Epithelial cell of esophagus (primary cell): ENCODE measurements at regions not wholly inside any gene's neighbourhood (a gene's known extent, or its start where the extent isn't known, plus 50 kb on each side); places are given as distances from the start of the nearest gene placed in this dataset.
A peak's percentile ranks its signal among the peaks of the same experiment; 100 is the strongest.
"Not testable (repeated sequence)": the region's sequence is repeated elsewhere in the genome, so short reads cannot be mapped to it uniquely, and the experiment has no call there.

Experiments
- DNase-seq: peaks from one replicate; pipeline ENCODE4 v3.0.0; 2010; ENCODE audit warnings: low read depth
- H3K4me3 ChIP-seq: 2 replicates; pipeline ENCODE4 v1.5.1; 2011; ENCODE audit warnings: mild to moderate bottlenecking, low read length, control low read depth
- TF ChIP-seq, protein P1 (sequence below): IDR thresholded peaks from 2 replicates; pipeline ENCODE4 v1.5.1; 2011; ENCODE audit warnings: low read depth, mild to moderate bottlenecking, low read length, control low read depth, inconsistent platforms; ENCODE audit not compliant: insufficient read depth; ENCODE audit errors: missing control alignments

DNA sequence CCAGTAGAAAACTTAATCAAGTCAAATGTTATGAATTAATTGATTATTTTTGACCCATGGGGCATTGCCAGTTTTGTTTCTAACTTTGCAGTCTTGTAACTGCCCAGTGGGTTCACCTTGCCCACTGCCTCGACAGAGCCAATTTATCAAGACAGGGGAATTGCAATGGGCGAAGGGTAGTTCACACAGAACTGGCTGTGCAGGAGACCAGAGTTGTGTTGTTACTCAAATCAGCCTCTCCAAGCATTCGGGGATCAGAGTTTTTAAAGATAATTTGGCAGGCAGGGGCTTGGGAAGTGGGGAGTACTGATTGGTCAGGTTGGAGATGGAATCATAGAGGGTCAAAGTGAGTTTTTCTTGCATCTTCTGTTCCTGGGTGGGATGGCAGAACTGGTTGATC, 168.5 kb upstream of the COPS8 start:
- no peak for DNase-seq
- TF ChIP-seq, protein P1, sequence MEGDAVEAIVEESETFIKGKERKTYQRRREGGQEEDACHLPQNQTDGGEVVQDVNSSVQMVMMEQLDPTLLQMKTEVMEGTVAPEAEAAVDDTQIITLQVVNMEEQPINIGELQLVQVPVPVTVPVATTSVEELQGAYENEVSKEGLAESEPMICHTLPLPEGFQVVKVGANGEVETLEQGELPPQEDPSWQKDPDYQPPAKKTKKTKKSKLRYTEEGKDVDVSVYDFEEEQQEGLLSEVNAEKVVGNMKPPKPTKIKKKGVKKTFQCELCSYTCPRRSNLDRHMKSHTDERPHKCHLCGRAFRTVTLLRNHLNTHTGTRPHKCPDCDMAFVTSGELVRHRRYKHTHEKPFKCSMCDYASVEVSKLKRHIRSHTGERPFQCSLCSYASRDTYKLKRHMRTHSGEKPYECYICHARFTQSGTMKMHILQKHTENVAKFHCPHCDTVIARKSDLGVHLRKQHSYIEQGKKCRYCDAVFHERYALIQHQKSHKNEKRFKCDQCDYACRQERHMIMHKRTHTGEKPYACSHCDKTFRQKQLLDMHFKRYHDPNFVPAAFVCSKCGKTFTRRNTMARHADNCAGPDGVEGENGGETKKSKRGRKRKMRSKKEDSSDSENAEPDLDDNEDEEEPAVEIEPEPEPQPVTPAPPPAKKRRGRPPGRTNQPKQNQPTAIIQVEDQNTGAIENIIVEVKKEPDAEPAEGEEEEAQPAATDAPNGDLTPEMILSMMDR = no peak
- H3K4me3 ChIP-seq = no peak overlapping the region

DNA sequence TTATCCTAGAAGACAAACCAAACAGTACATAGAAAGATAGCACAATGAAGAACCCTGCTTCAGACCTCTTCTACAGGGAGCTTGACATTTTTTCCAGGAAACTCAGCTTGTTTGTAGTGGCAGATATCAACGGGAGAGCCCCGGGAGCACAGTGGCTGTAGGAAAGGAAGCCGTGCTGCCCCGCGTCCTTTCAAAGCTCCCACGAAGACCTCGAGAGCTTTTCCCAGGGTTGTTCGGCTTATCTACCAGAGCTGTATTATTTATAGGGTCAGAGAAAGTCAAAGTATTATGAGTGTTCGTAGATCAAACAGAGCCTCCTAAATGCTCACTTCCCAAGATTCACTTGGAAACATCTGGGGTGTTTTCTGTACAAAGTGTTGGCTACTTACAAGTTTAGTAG, 167.1 kb upstream of the COPS8 start:
- TF ChIP-seq, protein P1 = no peak
- H3K4me3 ChIP-seq = no peak overlapping the region
- no peak for DNase-seq

DNA sequence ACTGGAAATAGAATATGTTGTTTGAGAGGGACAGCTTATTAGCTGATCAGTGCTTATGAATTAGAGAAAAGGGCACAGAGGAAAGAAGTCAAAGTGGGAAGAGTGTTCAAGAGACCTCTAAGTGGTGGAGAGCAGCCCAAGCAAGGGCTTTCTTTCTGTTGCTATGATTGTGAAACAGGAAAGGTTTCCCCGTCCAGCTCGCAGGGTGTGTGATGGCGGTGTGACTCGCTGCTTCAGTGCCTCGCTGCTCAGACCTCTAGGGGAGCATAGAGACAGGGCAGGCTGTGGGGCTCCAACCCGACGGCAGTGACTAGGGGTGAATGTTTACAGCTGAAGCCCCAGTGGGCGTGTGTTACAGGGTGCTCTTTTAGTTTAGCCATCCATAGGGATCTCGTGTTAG, 166.5 kb upstream of the COPS8 start:
- DNase-seq = peak; percentile 76
- no peak overlapping the region for H3K4me3 ChIP-seq
- TF ChIP-seq, protein P1 = no peak

DNA sequence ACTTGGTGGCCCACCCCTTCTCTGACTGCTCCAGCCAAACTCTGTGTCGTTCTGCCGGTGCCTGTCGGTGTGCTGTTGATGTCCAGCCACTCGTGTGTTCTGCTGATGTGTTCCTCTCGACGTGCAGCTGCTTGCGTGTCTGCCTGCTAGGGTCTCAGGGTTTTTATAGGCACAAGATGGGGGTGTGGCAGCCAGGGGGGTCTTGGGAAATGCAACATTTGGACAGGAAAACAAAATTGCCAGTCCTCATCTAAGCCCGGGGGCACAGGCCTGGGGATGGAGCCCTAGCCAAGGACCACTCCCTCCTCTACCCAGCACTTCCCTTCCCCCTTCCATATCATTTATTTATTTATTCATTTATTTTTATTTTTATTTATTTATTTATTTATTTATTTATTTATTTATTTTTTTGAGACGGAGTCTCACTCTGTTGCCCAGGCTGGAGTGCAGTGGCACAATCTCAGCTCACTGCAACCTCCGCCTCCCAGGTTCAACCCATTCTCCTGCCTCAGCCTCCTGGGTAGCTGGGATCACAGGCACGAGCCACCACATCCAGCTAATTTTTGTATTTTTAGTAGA, 165.8 kb upstream of the COPS8 start:
- not testable (repeated sequence) for DNase-seq, H3K4me3 ChIP-seq

DNA sequence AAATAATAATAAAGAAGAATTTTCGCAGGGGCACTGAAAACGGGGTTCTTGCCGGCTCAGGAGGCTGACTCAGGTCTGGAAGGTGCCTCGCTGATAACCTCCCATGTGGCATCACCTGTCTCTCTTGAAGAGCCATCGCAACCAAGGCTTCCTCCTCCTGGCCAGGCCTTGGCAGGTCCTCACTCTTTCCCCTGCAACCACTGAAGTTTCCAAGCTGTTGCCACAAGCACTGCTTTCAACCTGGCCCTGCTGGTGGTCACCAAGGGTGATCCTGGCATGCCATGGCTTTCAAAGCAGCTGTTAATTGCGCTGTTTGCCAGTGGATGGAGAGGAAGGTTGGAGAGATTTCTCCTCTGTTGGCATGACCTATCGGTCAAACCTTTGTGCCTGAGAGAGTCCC, 163.6 kb upstream of the COPS8 start:
- TF ChIP-seq, protein P1 = no peak
- no peak for DNase-seq
- no peak overlapping the region for H3K4me3 ChIP-seq

DNA sequence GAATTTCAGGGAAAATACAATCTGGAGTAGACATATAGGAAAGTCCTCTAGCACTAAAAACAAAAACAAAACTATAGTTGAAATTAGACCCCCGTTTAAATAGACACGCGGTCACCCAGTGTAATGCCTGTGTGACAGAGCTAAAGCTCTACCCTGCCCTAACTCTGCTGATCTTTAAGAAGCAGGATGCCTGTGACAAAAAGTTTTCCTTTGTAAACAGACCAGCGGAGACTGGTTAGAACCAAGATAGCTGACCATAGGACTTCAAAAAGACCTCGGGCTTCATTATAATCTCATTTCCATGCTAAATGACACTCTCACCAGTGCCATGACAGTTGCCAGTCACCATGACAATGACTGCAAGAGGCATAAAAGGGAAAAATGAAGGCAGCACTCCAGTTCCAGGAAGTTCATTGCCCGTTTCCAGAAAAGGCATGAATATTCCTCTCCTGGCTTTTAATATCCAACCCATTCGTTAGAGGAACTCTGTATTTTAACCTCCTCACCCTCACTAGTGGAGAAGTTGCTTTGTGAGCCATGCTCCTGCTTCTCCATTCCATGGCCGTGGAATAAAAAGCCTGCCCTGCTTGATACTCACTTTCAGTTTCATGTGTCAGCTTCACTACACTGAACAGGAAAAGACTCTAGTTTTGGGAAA, 157.2 kb upstream of the COPS8 start:
- no peak for DNase-seq
- no peak overlapping the region for H3K4me3 ChIP-seq
- TF ChIP-seq, protein P1 = no peak

DNA sequence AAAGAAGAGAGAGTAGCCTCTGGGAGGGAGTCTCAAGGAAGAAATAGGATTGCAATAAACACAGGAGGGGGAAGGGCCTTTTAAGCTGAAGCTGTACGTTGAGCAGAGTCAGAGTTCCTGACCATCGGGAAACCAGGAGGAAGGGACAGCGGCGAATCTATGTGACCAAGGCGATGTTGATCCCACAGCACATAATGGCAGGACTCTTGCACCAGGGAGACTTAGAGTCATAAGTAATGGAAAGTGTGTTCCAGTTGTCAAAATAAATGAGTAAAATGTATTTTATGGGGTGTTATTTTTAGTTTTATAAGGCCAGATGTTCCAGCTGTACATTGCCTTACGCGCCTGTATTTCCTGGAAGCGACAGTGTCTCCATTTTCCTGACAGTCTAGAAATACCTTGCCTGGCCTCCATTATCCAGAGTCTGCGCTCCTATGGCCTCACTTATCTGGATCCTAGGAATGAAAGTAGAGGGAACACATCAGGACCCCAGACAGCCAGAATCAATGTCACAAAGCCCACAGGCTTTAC, 152.8 kb upstream of the COPS8 start:
- DNase-seq = no peak
- no peak overlapping the region for H3K4me3 ChIP-seq
- TF ChIP-seq, protein P1 = no peak
